Liver (tissue), 8 donors: ENCODE measurements at regions not wholly inside any gene's neighbourhood (a gene's known extent, or its start where the extent isn't known, plus 50 kb on each side); places are given as distances from the start of the nearest gene placed in this dataset.

ENCODE experiments used
- DNase-seq: peaks from one replicate; pipeline ENCODE4 v3.0.0-alpha.2; 2017; ENCODE audit warnings: low spot score
- H3K27ac ChIP-seq, 2 donors: one replicate each; pipeline ENCODE4 v1.7.0; 2013; ENCODE audit warnings: inconsistent platforms in 2 of 2, low read length in 2 of 2, control low read depth in 1 of 2, low read depth in 1 of 2, mild to moderate bottlenecking in 1 of 2
- H3K27me3 ChIP-seq, 4 donors: one replicate each; pipeline versions ENCODE4 v1.6.1 to v1.7.0; 2013; ENCODE audit warnings: low read length in 3 of 4, inconsistent platforms in 1 of 4, mild to moderate bottlenecking in 1 of 4, moderate library complexity in 1 of 4; ENCODE audit not compliant: control insufficient read depth in 4 of 4, insufficient read depth in 4 of 4
- H3K36me3 ChIP-seq, 4 donors: one replicate each; pipeline versions ENCODE4 v1.6.1 to v1.7.0; 2013; ENCODE audit warnings: low read length in 3 of 4, mild to moderate bottlenecking in 3 of 4, low read depth in 1 of 4, moderate library complexity in 1 of 4; ENCODE audit not compliant: control insufficient read depth in 4 of 4, insufficient read depth in 3 of 4
- H3K4me1 ChIP-seq, 4 donors: one replicate each; pipeline versions ENCODE4 v1.6.1 to v1.7.0; 2013; ENCODE audit warnings: low read length in 3 of 4, mild to moderate bottlenecking in 3 of 4, moderate library complexity in 1 of 4; ENCODE audit not compliant: control insufficient read depth in 4 of 4, insufficient read depth in 4 of 4
- H3K4me3 ChIP-seq, 3 donors: one replicate each; pipeline versions ENCODE4 v1.6.1 to v1.7.0; 2013; ENCODE audit warnings: low read length in 3 of 3, control low read depth in 1 of 3, low read depth in 1 of 3, mild to moderate bottlenecking in 1 of 3
- H3K9ac ChIP-seq, 2 donors: one replicate each; pipeline ENCODE4 v1.7.0; 2013; ENCODE audit warnings: low read length in 2 of 2, mild to moderate bottlenecking in 2 of 2, moderate library complexity in 2 of 2, control low read depth in 1 of 2, low read depth in 1 of 2
- H3K9me3 ChIP-seq, 4 donors: one replicate each; pipeline versions ENCODE4 v1.6.1 to v1.7.0; 2013; ENCODE audit warnings: low read length in 3 of 4; ENCODE audit not compliant: control insufficient read depth in 4 of 4
- ATF3 ChIP-seq: IDR thresholded peaks from 2 replicates; pipeline ENCODE4 v1.6.1; 2016; ENCODE audit warnings: antibody characterized with exemption
- EGR1 ChIP-seq, 2 donors: IDR thresholded peaks; 2 replicates each; pipeline ENCODE4 v1.6.1; 2016 to 2018; ENCODE audit warnings: antibody characterized with exemption in 2 of 2, low read depth in 2 of 2
- FOXA1 ChIP-seq: IDR thresholded peaks from 2 replicates; pipeline ENCODE4 v1.6.1; 2016; ENCODE audit warnings: antibody characterized with exemption
- FOXA2 ChIP-seq: IDR thresholded peaks from 2 replicates; pipeline ENCODE4 v1.6.1; 2016; ENCODE audit warnings: antibody characterized with exemption
- GABPA ChIP-seq, 2 donors: IDR thresholded peaks in 1 of 2; conservative IDR thresholded peaks in 1 of 2; 2 replicates each; pipeline ENCODE4 v1.6.1; 2016; ENCODE audit warnings: antibody characterized with exemption in 2 of 2, mild to moderate bottlenecking in 1 of 2, moderate library complexity in 1 of 2
- HNF4A ChIP-seq, 2 donors: conservative IDR thresholded peaks; 2 replicates each; pipeline ENCODE4 v1.6.1; 2016; ENCODE audit warnings: antibody characterized with exemption in 2 of 2, mild to moderate bottlenecking in 2 of 2
- HNF4G ChIP-seq: IDR thresholded peaks from 2 replicates; pipeline ENCODE4 v1.6.1; 2016; ENCODE audit warnings: antibody characterized with exemption
- JUND ChIP-seq, 2 donors: IDR thresholded peaks; 2 replicates each; pipeline ENCODE4 v1.6.1; 2016; ENCODE audit warnings: antibody characterized with exemption in 2 of 2
- NR2F2 ChIP-seq: IDR thresholded peaks from 2 replicates; pipeline ENCODE4 v1.6.1; 2016; ENCODE audit warnings: antibody characterized with exemption
- RAD21 ChIP-seq, 2 donors: IDR thresholded peaks; 2 replicates each; pipeline ENCODE4 v1.6.1; 2016; ENCODE audit warnings: antibody characterized with exemption in 2 of 2, mild to moderate bottlenecking in 2 of 2
- RXRA ChIP-seq, 2 donors: IDR thresholded peaks; 2 replicates each; pipeline ENCODE4 v1.6.1; 2017 to 2018; ENCODE audit warnings: antibody characterized with exemption in 2 of 2, mild to moderate bottlenecking in 1 of 2
- SP1 ChIP-seq: IDR thresholded peaks from 2 replicates; pipeline ENCODE4 v1.6.1; 2018; ENCODE audit warnings: antibody characterized with exemption, mild to moderate bottlenecking
- TAF1 ChIP-seq: conservative IDR thresholded peaks from 2 replicates; pipeline ENCODE4 v1.6.1; 2016; ENCODE audit warnings: antibody characterized with exemption, mild to moderate bottlenecking
- YY1 ChIP-seq: IDR thresholded peaks from 2 replicates; pipeline ENCODE4 v1.6.1; 2016; ENCODE audit warnings: antibody characterized with exemption, mild to moderate bottlenecking
- WGBS: extraction: QIAGEN DNeasy Blood & Tissue Kit; methylation state at CpG from one replicate; pipeline ENCODE4 v1.1.7; 2013; 5-methylcytosine and 5-hydroxymethylcytosine counted together
- TF ChIP-seq, protein P1 (sequence below): IDR thresholded peaks from 2 replicates; pipeline ENCODE4 v1.6.1; 2016; ENCODE audit warnings: antibody characterized with exemption, mild to moderate bottlenecking
- TF ChIP-seq, protein P2 (sequence below): IDR thresholded peaks from 2 replicates; pipeline ENCODE4 v1.6.1; 2016; ENCODE audit warnings: antibody characterized with exemption
- TF ChIP-seq, protein P3 (sequence below): IDR thresholded peaks from 2 replicates; pipeline ENCODE4 v1.6.1; 2016; ENCODE audit warnings: antibody characterized with exemption
- TF ChIP-seq, protein P4 (sequence below): fragments of 150-350 bp; IDR thresholded peaks from 2 replicates; pipeline ENCODE4 v1.5.1; 2017; ENCODE audit warnings: improper control_type of control experiment, low read depth, low read length; ENCODE audit not compliant: missing input control
- donor health status: healthy.
- donor health status: healthy.
- donor health status: healthy.
- donor health status: healthy.
- donor health status: healthy.

GRCh38 chr1:103459346-103459745 lies 66.2 kb upstream of the RNPC3 start:
- no peaks in the 10 kb centered on the region for H3K4me1 ChIP-seq
- H3K9me3 ChIP-seq, result no peaks in the 10 kb centered on the region
- H3K4me3 ChIP-seq, result no peak overlapping the region
- WGBS, result 39% methylated on average over 3 of the region's 3 CpGs
- no peak for DNase-seq
- H3K9ac ChIP-seq, result no peak overlapping the region
- TF ChIP-seq TAF1 (no peak), JUND (IDR thresholded peaks at IDR 0.05) (no peak), SP1 (no peak), EGR1 (IDR thresholded peaks at IDR 0.05; ENCODE audit: low read depth in 2 of 2) (no peak), FOXA2 (no peak), RAD21 (IDR thresholded peaks at IDR 0.05) (no peak), NR2F2 (no peak), HNF4G (no peak), RXRA (IDR thresholded peaks at IDR 0.05) (no peak), YY1 (no peak), HNF4A (conservative IDR thresholded peaks at IDR 0.05) (no peak), FOXA1 (no peak), GABPA (IDR thresholded peaks at IDR 0.05 in 1 of 2, conservative IDR thresholded peaks at IDR 0.05 in 1 of 2) (no peak), ATF3 (no peak)
- TF ChIP-seq, protein P1, sequence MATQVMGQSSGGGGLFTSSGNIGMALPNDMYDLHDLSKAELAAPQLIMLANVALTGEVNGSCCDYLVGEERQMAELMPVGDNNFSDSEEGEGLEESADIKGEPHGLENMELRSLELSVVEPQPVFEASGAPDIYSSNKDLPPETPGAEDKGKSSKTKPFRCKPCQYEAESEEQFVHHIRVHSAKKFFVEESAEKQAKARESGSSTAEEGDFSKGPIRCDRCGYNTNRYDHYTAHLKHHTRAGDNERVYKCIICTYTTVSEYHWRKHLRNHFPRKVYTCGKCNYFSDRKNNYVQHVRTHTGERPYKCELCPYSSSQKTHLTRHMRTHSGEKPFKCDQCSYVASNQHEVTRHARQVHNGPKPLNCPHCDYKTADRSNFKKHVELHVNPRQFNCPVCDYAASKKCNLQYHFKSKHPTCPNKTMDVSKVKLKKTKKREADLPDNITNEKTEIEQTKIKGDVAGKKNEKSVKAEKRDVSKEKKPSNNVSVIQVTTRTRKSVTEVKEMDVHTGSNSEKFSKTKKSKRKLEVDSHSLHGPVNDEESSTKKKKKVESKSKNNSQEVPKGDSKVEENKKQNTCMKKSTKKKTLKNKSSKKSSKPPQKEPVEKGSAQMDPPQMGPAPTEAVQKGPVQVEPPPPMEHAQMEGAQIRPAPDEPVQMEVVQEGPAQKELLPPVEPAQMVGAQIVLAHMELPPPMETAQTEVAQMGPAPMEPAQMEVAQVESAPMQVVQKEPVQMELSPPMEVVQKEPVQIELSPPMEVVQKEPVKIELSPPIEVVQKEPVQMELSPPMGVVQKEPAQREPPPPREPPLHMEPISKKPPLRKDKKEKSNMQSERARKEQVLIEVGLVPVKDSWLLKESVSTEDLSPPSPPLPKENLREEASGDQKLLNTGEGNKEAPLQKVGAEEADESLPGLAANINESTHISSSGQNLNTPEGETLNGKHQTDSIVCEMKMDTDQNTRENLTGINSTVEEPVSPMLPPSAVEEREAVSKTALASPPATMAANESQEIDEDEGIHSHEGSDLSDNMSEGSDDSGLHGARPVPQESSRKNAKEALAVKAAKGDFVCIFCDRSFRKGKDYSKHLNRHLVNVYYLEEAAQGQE, result no peak
- TF ChIP-seq, protein P2, sequence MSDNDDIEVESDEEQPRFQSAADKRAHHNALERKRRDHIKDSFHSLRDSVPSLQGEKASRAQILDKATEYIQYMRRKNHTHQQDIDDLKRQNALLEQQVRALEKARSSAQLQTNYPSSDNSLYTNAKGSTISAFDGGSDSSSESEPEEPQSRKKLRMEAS, result no peak
- TF ChIP-seq, protein P3, sequence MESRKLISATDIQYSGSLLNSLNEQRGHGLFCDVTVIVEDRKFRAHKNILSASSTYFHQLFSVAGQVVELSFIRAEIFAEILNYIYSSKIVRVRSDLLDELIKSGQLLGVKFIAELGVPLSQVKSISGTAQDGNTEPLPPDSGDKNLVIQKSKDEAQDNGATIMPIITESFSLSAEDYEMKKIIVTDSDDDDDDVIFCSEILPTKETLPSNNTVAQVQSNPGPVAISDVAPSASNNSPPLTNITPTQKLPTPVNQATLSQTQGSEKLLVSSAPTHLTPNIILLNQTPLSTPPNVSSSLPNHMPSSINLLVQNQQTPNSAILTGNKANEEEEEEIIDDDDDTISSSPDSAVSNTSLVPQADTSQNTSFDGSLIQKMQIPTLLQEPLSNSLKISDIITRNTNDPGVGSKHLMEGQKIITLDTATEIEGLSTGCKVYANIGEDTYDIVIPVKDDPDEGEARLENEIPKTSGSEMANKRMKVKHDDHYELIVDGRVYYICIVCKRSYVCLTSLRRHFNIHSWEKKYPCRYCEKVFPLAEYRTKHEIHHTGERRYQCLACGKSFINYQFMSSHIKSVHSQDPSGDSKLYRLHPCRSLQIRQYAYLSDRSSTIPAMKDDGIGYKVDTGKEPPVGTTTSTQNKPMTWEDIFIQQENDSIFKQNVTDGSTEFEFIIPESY, result no peak
- TF ChIP-seq, protein P4, sequence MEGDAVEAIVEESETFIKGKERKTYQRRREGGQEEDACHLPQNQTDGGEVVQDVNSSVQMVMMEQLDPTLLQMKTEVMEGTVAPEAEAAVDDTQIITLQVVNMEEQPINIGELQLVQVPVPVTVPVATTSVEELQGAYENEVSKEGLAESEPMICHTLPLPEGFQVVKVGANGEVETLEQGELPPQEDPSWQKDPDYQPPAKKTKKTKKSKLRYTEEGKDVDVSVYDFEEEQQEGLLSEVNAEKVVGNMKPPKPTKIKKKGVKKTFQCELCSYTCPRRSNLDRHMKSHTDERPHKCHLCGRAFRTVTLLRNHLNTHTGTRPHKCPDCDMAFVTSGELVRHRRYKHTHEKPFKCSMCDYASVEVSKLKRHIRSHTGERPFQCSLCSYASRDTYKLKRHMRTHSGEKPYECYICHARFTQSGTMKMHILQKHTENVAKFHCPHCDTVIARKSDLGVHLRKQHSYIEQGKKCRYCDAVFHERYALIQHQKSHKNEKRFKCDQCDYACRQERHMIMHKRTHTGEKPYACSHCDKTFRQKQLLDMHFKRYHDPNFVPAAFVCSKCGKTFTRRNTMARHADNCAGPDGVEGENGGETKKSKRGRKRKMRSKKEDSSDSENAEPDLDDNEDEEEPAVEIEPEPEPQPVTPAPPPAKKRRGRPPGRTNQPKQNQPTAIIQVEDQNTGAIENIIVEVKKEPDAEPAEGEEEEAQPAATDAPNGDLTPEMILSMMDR, result no peak
- no peaks in the 10 kb centered on the region for H3K36me3 ChIP-seq
- H3K27ac ChIP-seq, result no peak overlapping the region
- peaks cover 0 to 2% (median 0%) of the 10 kb centered on the region in 4 donors for H3K27me3 ChIP-seq
